WTC11 (cell line): ENCODE measurements at regions not wholly inside any gene's neighbourhood (a gene's known extent, or its start where the extent isn't known, plus 50 kb on each side); places are given as distances from the start of the nearest gene placed in this dataset.

Experiments
- ATAC-seq: fragments of 200-7000 bp; cut with Tn5 transposase; 2 replicates; pipeline ENCODE4 v1.10.0; 2021; ENCODE audit warnings: mild to moderate bottlenecking, moderate library complexity
- CTCF ChIA-PET: fragments of 300-600 bp; sonication (Branson Sonifier 250); formaldehyde crosslinking; loops from one replicate; lab custom pipeline; 2021; ENCODE audit warnings: antibody characterized with exemption; lab: Charles Lee
- POLR2A ChIA-PET: fragments of 350-600 bp; sonication (Branson Sonifier 250); formaldehyde crosslinking; loops from one replicate; lab custom pipeline; 2021; ENCODE audit warnings: antibody characterized with exemption; lab: Charles Lee
- DNase-seq: peaks from one replicate; pipeline ENCODE4 v3.0.0; 2021; ENCODE audit warnings: low spot score
- H3K27ac Mint-ChIP-seq: 2 replicates; pipeline ENCODE4 v1.8.0; 2021; ENCODE audit warnings: mixed read lengths
- H3K27me3 Mint-ChIP-seq: 2 replicates; pipeline ENCODE4 v1.8.0; 2021; ENCODE audit warnings: low read depth, mild to moderate bottlenecking, moderate library complexity, mixed read lengths
- H3K36me3 Mint-ChIP-seq: 2 replicates; pipeline ENCODE4 v1.8.0; 2021; ENCODE audit warnings: mixed read lengths
- H3K4me1 Mint-ChIP-seq: 2 replicates; pipeline ENCODE4 v1.8.0; 2022; ENCODE audit warnings: mixed read lengths
- H3K4me3 Mint-ChIP-seq: 2 replicates; pipeline ENCODE4 v1.8.0; 2021; ENCODE audit warnings: mild to moderate bottlenecking, moderate library complexity, mixed read lengths
- H3K9me3 Mint-ChIP-seq: 2 replicates; pipeline ENCODE4 v1.8.0; 2021; ENCODE audit warnings: mixed read lengths
- CBFB ChIP-seq: sonication (generic); formaldehyde crosslinking; IDR thresholded peaks from 2 replicates; pipeline ENCODE4 v1.8.1; 2022; ENCODE audit warnings: mild to moderate bottlenecking, low read depth, missing genetic modification reagents
- CREB1 ChIP-seq: sonication (generic); formaldehyde crosslinking; IDR thresholded peaks from 2 replicates; pipeline ENCODE4 v1.8.0; 2023; ENCODE audit warnings: mild to moderate bottlenecking, missing genetic modification reagents
- ETV6 ChIP-seq: sonication (generic); formaldehyde crosslinking; IDR thresholded peaks from 2 replicates; pipeline ENCODE4 v1.8.1; 2022; ENCODE audit warnings: mild to moderate bottlenecking, missing genetic modification reagents
- FOXP1 ChIP-seq: sonication (generic); formaldehyde crosslinking; IDR thresholded peaks from 2 replicates; pipeline ENCODE4 v1.8.0; 2022; ENCODE audit warnings: missing genetic modification reagents, mild to moderate bottlenecking, moderate library complexity, borderline replicate concordance
- MXD4 ChIP-seq: fragments of 250-450 bp; sonication (Bioruptor Pico); IDR thresholded peaks from 2 replicates; pipeline ENCODE4 v1.8.0; 2021; ENCODE audit warnings: mild to moderate bottlenecking, moderate library complexity, borderline replicate concordance
- MYBL2 ChIP-seq: sonication (generic); formaldehyde crosslinking; IDR thresholded peaks from 2 replicates; pipeline ENCODE4 v1.8.1; 2023; ENCODE audit warnings: mild to moderate bottlenecking, moderate library complexity, missing genetic modification reagents
- NR1H2 ChIP-seq: sonication (generic); formaldehyde crosslinking; IDR thresholded peaks from 2 replicates; pipeline ENCODE4 v1.9.0; 2021; ENCODE audit warnings: mild to moderate bottlenecking, moderate library complexity, missing genetic modification reagents
- NR2C2 ChIP-seq: sonication (generic); formaldehyde crosslinking; IDR thresholded peaks from 2 replicates; pipeline ENCODE4 v1.8.0; 2022; ENCODE audit warnings: mild to moderate bottlenecking, missing genetic modification reagents
- NR3C1 ChIP-seq: sonication (generic); formaldehyde crosslinking; conservative IDR thresholded peaks from 2 replicates; pipeline ENCODE4 v1.8.1; 2023; ENCODE audit warnings: low read depth, mild to moderate bottlenecking, missing genetic modification reagents
- RORB ChIP-seq: fragments of 250-450 bp; sonication (Bioruptor Pico); IDR thresholded peaks from 2 replicates; pipeline ENCODE4 v1.9.0; 2021; ENCODE audit warnings: mild to moderate bottlenecking
- SP1 ChIP-seq: sonication (generic); formaldehyde crosslinking; conservative IDR thresholded peaks from 2 replicates; pipeline ENCODE4 v1.8.1; 2022; ENCODE audit warnings: missing genetic modification reagents
- ZNF121 ChIP-seq: sonication (generic); formaldehyde crosslinking; IDR thresholded peaks from 2 replicates; pipeline ENCODE4 v1.8.0; 2023; ENCODE audit warnings: missing genetic modification reagents
- ZNF138 ChIP-seq: sonication (generic); formaldehyde crosslinking; conservative IDR thresholded peaks from 2 replicates; pipeline ENCODE4 v1.8.1; 2022; ENCODE audit warnings: mild to moderate bottlenecking, moderate library complexity, missing genetic modification reagents
- ZNF232 ChIP-seq: sonication (generic); formaldehyde crosslinking; IDR thresholded peaks from 2 replicates; pipeline ENCODE4 v1.8.0; 2022; ENCODE audit warnings: mild to moderate bottlenecking, missing genetic modification reagents
- TF ChIP-seq, protein P1 (sequence below): sonication (generic); formaldehyde crosslinking; IDR thresholded peaks from 2 replicates; pipeline ENCODE4 v1.8.1; 2022; ENCODE audit warnings: mild to moderate bottlenecking, moderate library complexity, missing genetic modification reagents
- TF ChIP-seq, protein P2 (sequence below): sonication (generic); formaldehyde crosslinking; IDR thresholded peaks from 2 replicates; pipeline ENCODE4 v1.8.1; 2023; ENCODE audit warnings: mild to moderate bottlenecking, moderate library complexity, missing genetic modification reagents
- TF ChIP-seq, protein P3 (sequence below): fragments of 250-450 bp; sonication (Bioruptor Pico); IDR thresholded peaks from 2 replicates; pipeline ENCODE4 v1.9.0; 2021; ENCODE audit warnings: mild to moderate bottlenecking
- TF ChIP-seq, protein P4 (sequence below): sonication (generic); formaldehyde crosslinking; IDR thresholded peaks from 2 replicates; pipeline ENCODE4 v1.8.1; 2023; ENCODE audit warnings: mild to moderate bottlenecking, missing genetic modification reagents, moderate library complexity
- TF ChIP-seq, protein P5 (sequence below): sonication (generic); formaldehyde crosslinking; IDR thresholded peaks from 2 replicates; pipeline ENCODE4 v1.8.0; 2022; ENCODE audit warnings: mild to moderate bottlenecking, missing genetic modification reagents

- no peak overlapping the region for H3K4me3 Mint-ChIP-seq
- DNase-seq: no peak
- CTCF ChIA-PET: no interaction called here
- no peaks in the 10 kb centered on the region; the same call in 1 of the 2 replicates for H3K27me3 Mint-ChIP-seq
- H3K27ac Mint-ChIP-seq: no peak overlapping the region
- H3K4me1 Mint-ChIP-seq: peaks cover 4% of the 10 kb centered on the region
- H3K36me3 Mint-ChIP-seq: no peaks in the 10 kb centered on the region; the same call in 1 of the 2 replicates
- H3K9me3 Mint-ChIP-seq: peaks cover 11% of the 10 kb centered on the region
- POLR2A ChIA-PET: no interaction called here
- TF ChIP-seq, protein P1, sequence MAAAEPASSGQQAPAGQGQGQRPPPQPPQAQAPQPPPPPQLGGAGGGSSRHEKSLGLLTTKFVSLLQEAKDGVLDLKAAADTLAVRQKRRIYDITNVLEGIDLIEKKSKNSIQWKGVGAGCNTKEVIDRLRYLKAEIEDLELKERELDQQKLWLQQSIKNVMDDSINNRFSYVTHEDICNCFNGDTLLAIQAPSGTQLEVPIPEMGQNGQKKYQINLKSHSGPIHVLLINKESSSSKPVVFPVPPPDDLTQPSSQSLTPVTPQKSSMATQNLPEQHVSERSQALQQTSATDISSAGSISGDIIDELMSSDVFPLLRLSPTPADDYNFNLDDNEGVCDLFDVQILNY (CRISPR knock-in tag): no peak
- no peak for TF ChIP-seq FOXP1 (CRISPR knock-in tag)
- TF ChIP-seq, protein P2, sequence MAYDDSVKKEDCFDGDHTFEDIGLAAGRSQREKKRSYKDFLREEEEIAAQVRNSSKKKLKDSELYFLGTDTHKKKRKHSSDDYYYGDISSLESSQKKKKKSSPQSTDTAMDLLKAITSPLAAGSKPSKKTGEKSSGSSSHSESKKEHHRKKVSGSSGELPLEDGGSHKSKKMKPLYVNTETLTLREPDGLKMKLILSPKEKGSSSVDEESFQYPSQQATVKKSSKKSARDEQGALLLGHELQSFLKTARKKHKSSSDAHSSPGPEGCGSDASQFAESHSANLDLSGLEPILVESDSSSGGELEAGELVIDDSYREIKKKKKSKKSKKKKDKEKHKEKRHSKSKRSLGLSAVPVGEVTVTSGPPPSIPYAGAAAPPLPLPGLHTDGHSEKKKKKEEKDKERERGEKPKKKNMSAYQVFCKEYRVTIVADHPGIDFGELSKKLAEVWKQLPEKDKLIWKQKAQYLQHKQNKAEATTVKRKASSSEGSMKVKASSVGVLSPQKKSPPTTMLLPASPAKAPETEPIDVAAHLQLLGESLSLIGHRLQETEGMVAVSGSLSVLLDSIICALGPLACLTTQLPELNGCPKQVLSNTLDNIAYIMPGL: no peak
- TF ChIP-seq ETV6: no peak
- no peak for TF ChIP-seq NR1H2
- TF ChIP-seq RORB (CRISPR knock-in tag): no peak
- TF ChIP-seq, protein P3, sequence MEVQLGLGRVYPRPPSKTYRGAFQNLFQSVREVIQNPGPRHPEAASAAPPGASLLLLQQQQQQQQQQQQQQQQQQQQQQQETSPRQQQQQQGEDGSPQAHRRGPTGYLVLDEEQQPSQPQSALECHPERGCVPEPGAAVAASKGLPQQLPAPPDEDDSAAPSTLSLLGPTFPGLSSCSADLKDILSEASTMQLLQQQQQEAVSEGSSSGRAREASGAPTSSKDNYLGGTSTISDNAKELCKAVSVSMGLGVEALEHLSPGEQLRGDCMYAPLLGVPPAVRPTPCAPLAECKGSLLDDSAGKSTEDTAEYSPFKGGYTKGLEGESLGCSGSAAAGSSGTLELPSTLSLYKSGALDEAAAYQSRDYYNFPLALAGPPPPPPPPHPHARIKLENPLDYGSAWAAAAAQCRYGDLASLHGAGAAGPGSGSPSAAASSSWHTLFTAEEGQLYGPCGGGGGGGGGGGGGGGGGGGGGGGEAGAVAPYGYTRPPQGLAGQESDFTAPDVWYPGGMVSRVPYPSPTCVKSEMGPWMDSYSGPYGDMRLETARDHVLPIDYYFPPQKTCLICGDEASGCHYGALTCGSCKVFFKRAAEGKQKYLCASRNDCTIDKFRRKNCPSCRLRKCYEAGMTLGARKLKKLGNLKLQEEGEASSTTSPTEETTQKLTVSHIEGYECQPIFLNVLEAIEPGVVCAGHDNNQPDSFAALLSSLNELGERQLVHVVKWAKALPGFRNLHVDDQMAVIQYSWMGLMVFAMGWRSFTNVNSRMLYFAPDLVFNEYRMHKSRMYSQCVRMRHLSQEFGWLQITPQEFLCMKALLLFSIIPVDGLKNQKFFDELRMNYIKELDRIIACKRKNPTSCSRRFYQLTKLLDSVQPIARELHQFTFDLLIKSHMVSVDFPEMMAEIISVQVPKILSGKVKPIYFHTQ: no peak
- TF ChIP-seq ZNF232: no peak
- no peak for TF ChIP-seq SP1 (CRISPR knock-in tag)
- TF ChIP-seq ZNF121 (CRISPR knock-in tag): no peak
- TF ChIP-seq CREB1: no peak
- TF ChIP-seq ZNF138 (CRISPR knock-in tag): no peak
- no peak for TF ChIP-seq NR3C1 (CRISPR knock-in tag)
- TF ChIP-seq, protein P4, sequence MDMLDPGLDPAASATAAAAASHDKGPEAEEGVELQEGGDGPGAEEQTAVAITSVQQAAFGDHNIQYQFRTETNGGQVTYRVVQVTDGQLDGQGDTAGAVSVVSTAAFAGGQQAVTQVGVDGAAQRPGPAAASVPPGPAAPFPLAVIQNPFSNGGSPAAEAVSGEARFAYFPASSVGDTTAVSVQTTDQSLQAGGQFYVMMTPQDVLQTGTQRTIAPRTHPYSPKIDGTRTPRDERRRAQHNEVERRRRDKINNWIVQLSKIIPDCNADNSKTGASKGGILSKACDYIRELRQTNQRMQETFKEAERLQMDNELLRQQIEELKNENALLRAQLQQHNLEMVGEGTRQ (CRISPR knock-in tag): no peak
- TF ChIP-seq MXD4: no peak
- TF ChIP-seq, protein P5, sequence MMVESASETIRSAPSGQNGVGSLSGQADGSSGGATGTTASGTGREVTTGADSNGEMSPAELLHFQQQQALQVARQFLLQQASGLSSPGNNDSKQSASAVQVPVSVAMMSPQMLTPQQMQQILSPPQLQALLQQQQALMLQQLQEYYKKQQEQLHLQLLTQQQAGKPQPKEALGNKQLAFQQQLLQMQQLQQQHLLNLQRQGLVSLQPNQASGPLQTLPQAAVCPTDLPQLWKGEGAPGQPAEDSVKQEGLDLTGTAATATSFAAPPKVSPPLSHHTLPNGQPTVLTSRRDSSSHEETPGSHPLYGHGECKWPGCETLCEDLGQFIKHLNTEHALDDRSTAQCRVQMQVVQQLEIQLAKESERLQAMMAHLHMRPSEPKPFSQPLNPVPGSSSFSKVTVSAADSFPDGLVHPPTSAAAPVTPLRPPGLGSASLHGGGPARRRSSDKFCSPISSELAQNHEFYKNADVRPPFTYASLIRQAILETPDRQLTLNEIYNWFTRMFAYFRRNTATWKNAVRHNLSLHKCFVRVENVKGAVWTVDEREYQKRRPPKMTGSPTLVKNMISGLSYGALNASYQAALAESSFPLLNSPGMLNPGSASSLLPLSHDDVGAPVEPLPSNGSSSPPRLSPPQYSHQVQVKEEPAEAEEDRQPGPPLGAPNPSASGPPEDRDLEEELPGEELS (CRISPR knock-in tag): no peak
- TF ChIP-seq CBFB (CRISPR knock-in tag): no peak
- no peak for ATAC-seq
Measured at GRCh38 chr5:3680821-3681220, 85.2 kb downstream of the IRX1 start.

GRCh38 chr5:3684118-3684517 is 88.5 kb downstream of the IRX1 start:
- H3K27ac Mint-ChIP-seq: no peak overlapping the region
- peaks cover 11% of the 10 kb centered on the region for H3K4me1 Mint-ChIP-seq
- ChIA-PET POLR2A (interaction anchor here (1.2 kb wide), 1 partner anchor 11 kb away, joined by 3 read pairs; no protein-coding TSS in a partner anchor), CTCF (no interaction called here)
- peaks cover 4% of the 10 kb centered on the region; the same call in 1 of the 2 replicates for H3K36me3 Mint-ChIP-seq
- no peak for ATAC-seq
- H3K4me3 Mint-ChIP-seq: no peak overlapping the region
- TF ChIP-seq MYBL2 (CRISPR knock-in tag): no peak
- TF ChIP-seq NR2C2 (CRISPR knock-in tag): no peak
- H3K27me3 Mint-ChIP-seq: no peaks in the 10 kb centered on the region
- DNase-seq: no peak
- H3K9me3 Mint-ChIP-seq: peaks cover 17% of the 10 kb centered on the region
